HG03103 (cell line): ENCODE measurements at regions not wholly inside any gene's neighbourhood (a gene's known extent, or its start where the extent isn't known, plus 50 kb on each side); places are given as distances from the start of the nearest gene placed in this dataset.
"Not testable (repeated sequence)": the region's sequence is repeated elsewhere in the genome, so short reads cannot be mapped to it uniquely, and the experiment has no call there.

Experiments used
- ATAC-seq: cut with Tn5 transposase; IDR thresholded peaks from one replicate; pipeline ENCODE4 v1.9.1; 2021; ENCODE audit warnings: low read depth; ENCODE audit not compliant: unreplicated experiment

DNA sequence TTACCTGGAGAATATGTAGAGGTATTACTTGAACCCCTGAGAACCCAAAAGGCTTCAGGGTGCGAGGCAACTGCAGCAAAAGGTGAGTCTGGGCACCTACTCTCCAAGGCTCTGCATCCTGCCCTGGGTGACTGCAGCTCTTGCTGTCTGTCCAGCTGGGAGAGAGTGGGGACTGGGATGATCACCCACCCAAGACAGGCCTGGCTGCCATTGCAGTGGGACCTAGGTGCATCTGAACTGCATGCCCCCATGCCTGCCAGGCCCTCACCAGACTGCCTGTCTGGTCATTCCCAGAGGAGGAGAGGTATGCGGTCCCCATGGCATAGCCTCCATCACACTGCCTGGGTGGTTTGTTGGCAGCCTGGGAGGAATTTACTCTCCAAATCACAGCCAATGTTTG lies 563.9 kb downstream of the TFAP2A start:
- ATAC-seq: no peak

DNA sequence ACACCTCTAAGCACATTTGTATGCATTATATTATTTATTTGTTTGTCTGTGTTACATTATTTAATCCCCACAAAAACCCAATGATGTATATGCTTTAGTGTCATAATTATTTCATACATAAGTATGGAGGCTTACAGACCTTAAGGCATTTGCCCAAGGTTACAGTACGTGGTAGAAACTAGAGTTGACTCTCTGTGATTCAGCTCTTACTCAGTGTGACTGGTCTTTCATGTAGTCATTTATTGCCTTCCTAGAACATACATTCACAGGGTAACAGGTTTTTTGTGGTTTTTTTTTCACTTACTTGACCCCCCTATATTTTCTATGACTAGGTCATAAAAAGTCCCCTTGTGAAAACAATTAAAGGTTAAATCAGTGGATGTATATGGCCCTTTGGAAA lies 566.8 kb downstream of the TFAP2A start:
- no peak for ATAC-seq

GRCh38 chr6:9841886-9842725 lies 572.8 kb downstream of the TFAP2A start:
- ATAC-seq: no peak

DNA sequence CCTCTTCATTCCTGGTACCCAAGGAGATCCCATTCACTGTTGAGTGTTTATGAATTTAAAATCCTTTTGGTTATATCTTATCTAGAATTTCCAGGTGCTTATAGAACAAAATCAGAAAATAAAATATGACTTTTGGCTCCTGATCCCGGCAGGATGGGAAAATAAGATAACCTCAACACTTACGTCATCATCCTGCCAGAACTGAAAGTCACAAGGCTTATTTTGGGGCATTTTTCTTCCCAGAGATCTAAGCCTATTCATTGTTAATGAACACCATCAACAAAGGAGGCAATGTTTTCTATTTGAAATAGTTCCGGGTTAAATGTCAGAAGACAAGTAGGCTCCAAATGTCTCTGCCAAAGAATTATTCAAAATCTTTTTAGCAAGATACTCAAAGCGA lies 580.6 kb downstream of the TFAP2A start:
- ATAC-seq: no peak

DNA sequence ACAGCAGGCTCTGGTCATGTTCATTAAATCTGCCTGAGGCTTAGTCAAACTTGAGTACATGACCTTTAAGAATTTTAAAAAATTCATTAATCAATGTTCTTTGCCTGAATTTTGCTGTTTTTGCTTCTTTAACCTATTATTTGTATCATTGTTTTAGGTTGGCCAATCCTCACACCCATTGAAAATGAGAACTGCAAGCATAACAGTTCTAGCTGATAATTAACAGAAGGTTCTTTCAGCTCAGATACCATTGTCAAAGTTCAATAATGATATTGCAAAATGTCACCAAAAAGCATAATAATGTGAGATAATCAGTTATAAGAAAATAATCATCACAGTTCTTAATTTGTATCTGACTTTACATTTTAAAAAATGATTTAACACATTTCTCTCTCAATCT lies 583.1 kb downstream of the TFAP2A start:
- ATAC-seq: no peak

GRCh38 chr6:9830808-9831207 lies 584.1 kb downstream of the TFAP2A start:
- no peak for ATAC-seq

GRCh38 chr6:9825526-9825925 lies 589.3 kb downstream of the TFAP2A start:
- ATAC-seq: no peak

DNA sequence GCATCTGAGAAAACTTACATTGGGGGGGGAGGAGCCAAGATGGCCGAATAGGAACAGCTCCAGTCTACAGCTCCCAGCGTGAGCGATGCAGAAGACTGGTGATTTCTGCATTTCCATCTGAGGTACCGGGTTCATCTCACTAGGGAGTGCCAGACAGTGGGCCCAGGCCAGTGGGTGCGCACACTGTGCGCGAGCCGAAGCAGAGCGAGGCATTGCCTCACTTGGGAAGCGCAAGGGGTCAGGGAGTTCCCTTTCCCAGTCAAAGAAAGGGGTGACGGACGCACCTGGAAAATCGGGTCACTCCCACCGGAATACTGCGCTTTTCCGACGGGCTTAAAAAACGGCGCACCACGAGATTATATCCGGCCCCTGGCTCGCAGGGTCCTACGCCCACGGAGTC lies 604.1 kb downstream of the TFAP2A start:
- not testable (repeated sequence) for ATAC-seq

DNA sequence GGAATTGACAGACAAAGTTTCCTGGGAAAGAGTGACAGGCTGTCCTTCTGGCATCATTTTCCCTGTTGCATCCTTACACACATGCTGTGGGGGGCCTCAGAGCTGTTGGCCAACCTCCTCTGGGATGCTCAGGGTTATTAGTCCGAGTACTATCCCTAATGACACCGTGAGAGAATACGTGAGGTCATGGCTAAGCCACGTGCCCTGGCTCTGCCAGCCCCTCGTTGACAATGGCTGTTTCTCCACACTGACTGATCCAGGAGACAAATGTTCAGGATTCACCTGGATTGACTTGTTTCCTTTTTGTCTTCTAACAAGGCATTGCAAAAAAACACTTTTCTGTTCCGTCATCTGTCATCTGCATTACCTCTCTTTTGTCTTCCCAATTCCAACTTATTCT lies 604.6 kb downstream of the TFAP2A start:
- no peak for ATAC-seq

- ATAC-seq: no peak
These were observed 608.7 kb downstream of the TFAP2A start for GRCh38 chr6:9806195-9806594.

DNA sequence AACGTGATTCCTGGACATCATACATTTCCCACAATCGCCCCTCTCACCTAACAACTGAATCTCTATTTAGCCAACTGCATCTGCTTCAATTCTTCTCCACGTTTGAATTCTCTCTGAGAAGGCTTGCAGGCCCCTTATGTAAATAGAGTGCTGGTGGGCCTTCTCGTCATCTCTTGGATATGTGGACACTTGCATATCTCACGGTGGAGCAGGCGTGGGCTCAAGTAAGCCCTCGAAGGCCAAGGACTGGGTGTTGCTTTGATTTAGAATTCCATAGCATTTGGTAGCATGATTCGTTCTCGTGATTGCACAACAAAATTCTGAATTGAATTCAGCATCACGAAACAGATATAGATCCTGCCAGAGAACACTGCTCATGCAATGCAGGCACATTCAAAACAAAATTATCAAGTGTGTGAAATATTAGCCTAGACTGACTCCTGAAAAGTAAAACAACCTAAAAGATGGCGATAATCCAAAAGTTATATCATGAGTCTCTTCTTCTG lies 613.6 kb downstream of the TFAP2A start:
- ATAC-seq: no peak

DNA sequence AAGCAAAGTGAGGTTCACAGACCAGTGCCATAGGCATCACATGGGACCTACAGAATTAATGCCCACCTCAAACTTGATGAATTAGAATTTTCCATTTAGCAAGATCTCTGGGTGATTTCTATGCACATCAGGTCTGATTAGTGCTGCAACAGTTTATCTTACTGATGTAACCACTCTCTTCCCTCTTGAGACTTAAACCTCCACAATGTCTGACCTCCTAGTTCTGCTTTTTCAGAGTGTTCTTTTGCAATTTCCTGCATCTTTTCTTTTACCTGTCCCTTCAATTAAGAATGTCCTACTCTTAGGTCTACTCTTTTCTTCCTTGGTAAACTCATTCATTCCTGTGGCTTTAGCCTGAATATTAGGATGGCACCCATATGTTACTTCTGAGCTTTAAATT lies 615.3 kb downstream of the TFAP2A start:
- no peak for ATAC-seq

DNA sequence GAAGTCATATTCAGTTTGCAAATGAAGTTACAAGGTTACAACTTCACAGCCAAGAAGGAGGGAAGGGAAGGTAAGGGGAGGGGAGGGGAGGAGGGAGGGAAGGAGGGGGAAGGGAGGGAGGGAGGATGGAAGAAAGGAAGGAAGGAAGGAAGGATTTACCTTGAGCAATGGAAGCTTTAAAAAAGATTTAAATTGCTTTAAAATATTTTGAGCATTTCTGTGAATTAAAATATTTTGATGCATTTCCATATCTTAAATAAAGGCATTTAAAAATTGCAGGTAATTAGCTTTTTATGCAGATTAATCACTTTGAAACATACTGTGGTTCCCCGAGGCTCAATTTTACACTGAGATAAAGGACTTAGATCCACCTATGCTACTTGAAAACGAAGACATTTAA lies 618.0 kb downstream of the TFAP2A start:
- ATAC-seq: no peak

GRCh38 chr6:9795880-9796279 lies 619.0 kb downstream of the TFAP2A start:
- ATAC-seq: no peak

DNA sequence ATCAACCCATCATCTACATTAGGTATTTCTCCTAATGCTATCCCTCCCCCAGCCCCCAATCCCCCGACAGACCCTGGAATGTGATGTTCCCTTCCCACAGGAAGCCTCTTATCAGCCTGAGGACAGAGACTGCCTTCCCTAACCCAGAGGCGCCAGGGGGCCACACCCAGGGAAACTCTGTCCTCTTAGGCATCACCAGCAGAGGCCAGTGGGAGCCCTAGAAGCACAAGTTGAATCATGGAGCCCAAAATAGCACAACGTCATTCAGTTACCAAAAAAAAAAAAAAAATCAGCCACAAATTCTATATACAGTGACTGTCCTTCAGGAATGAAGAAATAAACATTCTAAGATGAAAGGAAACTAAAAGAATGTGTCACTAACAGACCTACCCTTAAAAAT lies 625.7 kb downstream of the TFAP2A start:
- ATAC-seq: no peak

- ATAC-seq: no peak
These were observed 630.1 kb downstream of the TFAP2A start for GRCh38 chr6:9784786-9785185.

- ATAC-seq: no peak
These were observed 631.3 kb downstream of the TFAP2A start for GRCh38 chr6:9783567-9783966.

GRCh38 chr6:9766240-9766915 lies 648.5 kb downstream of the TFAP2A start:
- ATAC-seq: no peak

- ATAC-seq: no peak
These were observed 653.7 kb downstream of the TFAP2A start for GRCh38 chr6:9761220-9761619.

- ATAC-seq: no peak
These were observed 660.4 kb downstream of the TFAP2A start for GRCh38 chr6:9754515-9754914.

DNA sequence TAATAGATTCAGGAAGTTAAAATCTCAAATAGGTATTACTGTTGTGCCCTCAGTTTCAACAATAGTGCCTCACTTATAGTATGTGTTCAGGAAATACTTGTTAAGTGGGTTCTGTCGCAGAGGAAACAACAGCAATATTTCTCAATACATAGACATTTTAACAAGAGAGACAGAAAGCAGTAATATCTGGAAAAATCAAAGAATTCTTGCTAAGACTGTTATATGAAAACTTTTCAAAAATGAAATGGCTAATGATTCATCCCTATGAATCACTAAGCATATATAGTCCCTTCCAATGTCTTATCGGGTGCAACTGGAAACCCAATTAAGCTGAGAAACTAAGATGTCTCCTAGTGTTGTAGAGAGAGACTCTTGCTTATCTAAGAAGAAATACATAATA lies 668.9 kb downstream of the TFAP2A start:
- ATAC-seq: no peak

GRCh38 chr6:9745476-9745875 lies 669.4 kb downstream of the TFAP2A start:
- ATAC-seq: no peak
